BLaER1 (cell line): ENCODE measurements at regions not wholly inside any gene's neighbourhood (a gene's known extent, or its start where the extent isn't known, plus 50 kb on each side); places are given as distances from the start of the nearest gene placed in this dataset.

ENCODE experiments used
- H3K27ac ChIP-seq: shearing (Covaris generic); formaldehyde crosslinking; 2 replicates; pipeline ENCODE4 v1.8.1; 2022
- H3K27me3 ChIP-seq: shearing (Covaris generic); formaldehyde crosslinking; 2 replicates; pipeline ENCODE4 v1.8.1; 2022
- H3K36me3 ChIP-seq: shearing (Covaris generic); formaldehyde crosslinking; 2 replicates; pipeline ENCODE4 v1.8.1; 2022
- H3K4me1 ChIP-seq: shearing (Covaris generic); formaldehyde crosslinking; 2 replicates; pipeline ENCODE4 v1.8.1; 2022
- H3K4me2 ChIP-seq: shearing (Covaris generic); formaldehyde crosslinking; 2 replicates; pipeline ENCODE4 v1.8.1; 2022
- H3K4me3 ChIP-seq: shearing (Covaris generic); formaldehyde crosslinking; 2 replicates; pipeline ENCODE4 v1.8.1; 2022
- H3K9ac ChIP-seq: shearing (Covaris generic); formaldehyde crosslinking; 2 replicates; pipeline ENCODE4 v1.8.1; 2022
- H3K9me3 ChIP-seq: shearing (Covaris generic); formaldehyde crosslinking; 2 replicates; pipeline ENCODE4 v1.8.1; 2022
- H4K20me1 ChIP-seq: shearing (Covaris generic); formaldehyde crosslinking; 2 replicates; pipeline ENCODE4 v1.8.1; 2022
- Cebpa-rat ChIP-seq: shearing (Covaris generic); IDR thresholded peaks from 2 replicates; pipeline ENCODE4 v1.8.1; 2022

- H3K36me3 ChIP-seq = no peaks in the 10 kb centered on the region
- H3K27me3 ChIP-seq = no peaks in the 10 kb centered on the region
- no peak for TF ChIP-seq Cebpa-rat
- no peaks in the 10 kb centered on the region for H3K4me1 ChIP-seq
- H3K4me2 ChIP-seq = no peak overlapping the region
- no peak overlapping the region for H3K4me3 ChIP-seq
- no peak overlapping the region for H3K27ac ChIP-seq
- H4K20me1 ChIP-seq = no peaks in the 10 kb centered on the region
- no peak overlapping the region for H3K9ac ChIP-seq
- H3K9me3 ChIP-seq = no peaks in the 10 kb centered on the region
Measured at GRCh38 chr4:35926788-35927187, 317.5 kb downstream of the ARAP2 start.

- no peak overlapping the region for H3K9ac ChIP-seq
- H3K27ac ChIP-seq = no peak overlapping the region
- no peak overlapping the region for H3K4me3 ChIP-seq
- no peaks in the 10 kb centered on the region for H3K9me3 ChIP-seq
- H3K4me2 ChIP-seq = no peak overlapping the region
- no peaks in the 10 kb centered on the region for H3K4me1 ChIP-seq
- TF ChIP-seq Cebpa-rat = no peak
- H4K20me1 ChIP-seq = no peaks in the 10 kb centered on the region
- H3K36me3 ChIP-seq = no peaks in the 10 kb centered on the region
- no peaks in the 10 kb centered on the region for H3K27me3 ChIP-seq
Measured at GRCh38 chr4:35933901-35934300, 310.4 kb downstream of the ARAP2 start.

GRCh38 chr4:35934320-35934981 is 309.9 kb downstream of the ARAP2 start:
- no peak overlapping the region for H3K4me3 ChIP-seq
- H4K20me1 ChIP-seq = no peaks in the 10 kb centered on the region
- H3K9me3 ChIP-seq = no peaks in the 10 kb centered on the region
- no peaks in the 10 kb centered on the region for H3K4me1 ChIP-seq
- TF ChIP-seq Cebpa-rat = no peak
- no peak overlapping the region for H3K27ac ChIP-seq
- H3K27me3 ChIP-seq = no peaks in the 10 kb centered on the region
- H3K4me2 ChIP-seq = no peak overlapping the region
- no peaks in the 10 kb centered on the region for H3K36me3 ChIP-seq
- no peak overlapping the region for H3K9ac ChIP-seq

- Histone ChIP-seq H3K4me3 (no peak overlapping the region), H3K36me3 (no peaks in the 10 kb centered on the region), H4K20me1 (no peaks in the 10 kb centered on the region), H3K4me1 (no peaks in the 10 kb centered on the region), H3K4me2 (no peak overlapping the region), H3K27ac (no peak overlapping the region), H3K27me3 (no peaks in the 10 kb centered on the region), H3K9ac (no peak overlapping the region), H3K9me3 (no peaks in the 10 kb centered on the region)
- TF ChIP-seq Cebpa-rat = no peak
Measured at GRCh38 chr4:35938936-35939335, 305.4 kb downstream of the ARAP2 start.

- Histone ChIP-seq H3K9ac (no peak overlapping the region), H3K27me3 (no peaks in the 10 kb centered on the region), H3K36me3 (no peaks in the 10 kb centered on the region), H3K4me1 (no peaks in the 10 kb centered on the region), H4K20me1 (no peaks in the 10 kb centered on the region), H3K9me3 (no peaks in the 10 kb centered on the region), H3K4me3 (no peak overlapping the region), H3K4me2 (no peak overlapping the region), H3K27ac (no peak overlapping the region)
- no peak for TF ChIP-seq Cebpa-rat
Measured at GRCh38 chr4:35939751-35940150, 304.6 kb downstream of the ARAP2 start.

GRCh38 chr4:35942092-35942491 is 302.2 kb downstream of the ARAP2 start:
- no peaks in the 10 kb centered on the region for H3K9me3 ChIP-seq
- no peaks in the 10 kb centered on the region for H3K36me3 ChIP-seq
- TF ChIP-seq Cebpa-rat = no peak
- H3K9ac ChIP-seq = no peak overlapping the region
- H3K4me1 ChIP-seq = no peaks in the 10 kb centered on the region
- H3K4me2 ChIP-seq = no peak overlapping the region
- H4K20me1 ChIP-seq = no peaks in the 10 kb centered on the region
- H3K4me3 ChIP-seq = no peak overlapping the region
- no peaks in the 10 kb centered on the region for H3K27me3 ChIP-seq
- no peak overlapping the region for H3K27ac ChIP-seq

GRCh38 chr4:35943606-35944005 is 300.7 kb downstream of the ARAP2 start:
- Histone ChIP-seq H3K4me3 (no peak overlapping the region), H4K20me1 (no peaks in the 10 kb centered on the region), H3K4me1 (no peaks in the 10 kb centered on the region), H3K9me3 (no peaks in the 10 kb centered on the region), H3K4me2 (no peak overlapping the region), H3K27me3 (no peaks in the 10 kb centered on the region), H3K36me3 (no peaks in the 10 kb centered on the region), H3K27ac (no peak overlapping the region), H3K9ac (no peak overlapping the region)
- no peak for TF ChIP-seq Cebpa-rat

GRCh38 chr4:35948171-35948570 is 296.1 kb downstream of the ARAP2 start:
- Histone ChIP-seq H3K36me3 (no peaks in the 10 kb centered on the region), H3K9ac (no peak overlapping the region), H4K20me1 (no peaks in the 10 kb centered on the region), H3K9me3 (peaks cover 7% of the 10 kb centered on the region), H3K4me1 (no peaks in the 10 kb centered on the region), H3K4me3 (no peak overlapping the region), H3K27ac (no peak overlapping the region), H3K27me3 (no peaks in the 10 kb centered on the region), H3K4me2 (no peak overlapping the region)
- TF ChIP-seq Cebpa-rat = no peak

- no peak for TF ChIP-seq Cebpa-rat
- H3K27ac ChIP-seq = no peak overlapping the region
- no peak overlapping the region for H3K4me3 ChIP-seq
- no peaks in the 10 kb centered on the region for H3K27me3 ChIP-seq
- H3K4me2 ChIP-seq = no peak overlapping the region
- no peaks in the 10 kb centered on the region for H3K4me1 ChIP-seq
- peaks cover 9% of the 10 kb centered on the region for H3K9me3 ChIP-seq
- H3K36me3 ChIP-seq = no peaks in the 10 kb centered on the region
- no peaks in the 10 kb centered on the region for H4K20me1 ChIP-seq
- H3K9ac ChIP-seq = no peak overlapping the region
Measured at GRCh38 chr4:35950442-35950841, 293.9 kb downstream of the ARAP2 start.

- Histone ChIP-seq H3K27ac (no peak overlapping the region), H3K9ac (no peak overlapping the region), H3K4me1 (no peaks in the 10 kb centered on the region), H3K9me3 (peaks cover 19% of the 10 kb centered on the region), H3K4me3 (no peak overlapping the region), H3K27me3 (no peaks in the 10 kb centered on the region), H3K4me2 (no peak overlapping the region), H4K20me1 (no peaks in the 10 kb centered on the region), H3K36me3 (no peaks in the 10 kb centered on the region)
- no peak for TF ChIP-seq Cebpa-rat
Measured at GRCh38 chr4:35952751-35953150, 291.6 kb downstream of the ARAP2 start.

- H4K20me1 ChIP-seq = no peaks in the 10 kb centered on the region
- H3K4me2 ChIP-seq = no peak overlapping the region
- no peak for TF ChIP-seq Cebpa-rat
- H3K27me3 ChIP-seq = no peaks in the 10 kb centered on the region
- H3K27ac ChIP-seq = no peak overlapping the region
- H3K4me3 ChIP-seq = no peak overlapping the region
- H3K4me1 ChIP-seq = no peaks in the 10 kb centered on the region
- no peaks in the 10 kb centered on the region for H3K36me3 ChIP-seq
- H3K9ac ChIP-seq = no peak overlapping the region
- H3K9me3 ChIP-seq = no peaks in the 10 kb centered on the region
Measured at GRCh38 chr4:35963383-35963782, 280.9 kb downstream of the ARAP2 start.
